OCI-LY7 (cell line): ENCODE measurements at regions not wholly inside any gene's neighbourhood (a gene's known extent, or its start where the extent isn't known, plus 50 kb on each side); places are given as distances from the start of the nearest gene placed in this dataset.

Source experiments
- EZH2phosphoT487 ChIP-seq: fragments of 200-600 bp; sonication (generic); IDR thresholded peaks from 2 replicates; pipeline ENCODE4 v1.6.1; 2018; ENCODE audit warnings: low read depth, borderline replicate concordance, mild to moderate bottlenecking, mixed run types, antibody characterized with exemption, low read length, moderate library complexity, mixed read lengths
- TF ChIP-seq, protein P1 (sequence below): fragments of 200-600 bp; sonication (generic); conservative IDR thresholded peaks from 2 replicates; pipeline ENCODE4 v1.5.1; 2014; ENCODE audit warnings: mild to moderate bottlenecking, antibody characterized with exemption, low read length, moderate library complexity, mixed read lengths

DNA sequence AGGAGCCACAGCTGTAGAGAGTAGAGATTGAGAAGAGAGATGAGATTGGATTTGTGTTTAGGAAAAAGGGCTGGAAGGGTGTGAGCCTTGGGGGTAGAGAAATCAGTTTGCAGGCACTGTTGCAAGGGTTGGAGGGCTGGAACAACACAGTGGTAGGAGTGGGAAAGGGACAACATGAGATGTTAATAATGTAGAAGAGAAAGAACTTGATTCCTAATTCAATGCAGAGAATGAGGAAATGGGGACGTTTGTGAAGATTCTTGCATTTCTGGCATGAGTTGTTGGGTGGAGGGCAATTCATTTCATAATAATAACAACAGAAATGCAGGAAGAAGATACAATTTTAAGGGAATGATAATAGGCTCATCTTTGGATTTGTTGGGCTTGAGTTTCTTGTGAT is 141.4 kb upstream of the TBX18 start:
- TF ChIP-seq, protein P1, sequence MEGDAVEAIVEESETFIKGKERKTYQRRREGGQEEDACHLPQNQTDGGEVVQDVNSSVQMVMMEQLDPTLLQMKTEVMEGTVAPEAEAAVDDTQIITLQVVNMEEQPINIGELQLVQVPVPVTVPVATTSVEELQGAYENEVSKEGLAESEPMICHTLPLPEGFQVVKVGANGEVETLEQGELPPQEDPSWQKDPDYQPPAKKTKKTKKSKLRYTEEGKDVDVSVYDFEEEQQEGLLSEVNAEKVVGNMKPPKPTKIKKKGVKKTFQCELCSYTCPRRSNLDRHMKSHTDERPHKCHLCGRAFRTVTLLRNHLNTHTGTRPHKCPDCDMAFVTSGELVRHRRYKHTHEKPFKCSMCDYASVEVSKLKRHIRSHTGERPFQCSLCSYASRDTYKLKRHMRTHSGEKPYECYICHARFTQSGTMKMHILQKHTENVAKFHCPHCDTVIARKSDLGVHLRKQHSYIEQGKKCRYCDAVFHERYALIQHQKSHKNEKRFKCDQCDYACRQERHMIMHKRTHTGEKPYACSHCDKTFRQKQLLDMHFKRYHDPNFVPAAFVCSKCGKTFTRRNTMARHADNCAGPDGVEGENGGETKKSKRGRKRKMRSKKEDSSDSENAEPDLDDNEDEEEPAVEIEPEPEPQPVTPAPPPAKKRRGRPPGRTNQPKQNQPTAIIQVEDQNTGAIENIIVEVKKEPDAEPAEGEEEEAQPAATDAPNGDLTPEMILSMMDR: no peak
- TF ChIP-seq EZH2phosphoT487: no peak
